GM18951 (cell line): ENCODE measurements at regions not wholly inside any gene's neighbourhood (a gene's known extent, or its start where the extent isn't known, plus 50 kb on each side); places are given as distances from the start of the nearest gene placed in this dataset.
"Not testable (repeated sequence)": the region's sequence is repeated elsewhere in the genome, so short reads cannot be mapped to it uniquely, and the experiment has no call there.

Source experiments
- POLR2A ChIP-seq: IDR thresholded peaks from 4 replicates; pipeline ENCODE4 v1.6.1; 2011; ENCODE audit warnings: mild to moderate bottlenecking; ENCODE audit not compliant: insufficient read length, insufficient read depth; ENCODE audit errors: extremely low read depth
- in situ Hi-C: fragments of 300-500 bp; cut with MboI; formaldehyde crosslinking; loops from one replicate; pipeline ENCODE4 v1.12.0; 2022; ENCODE audit warnings: low sequenced_read_pairs, mixed read lengths, inconsistent platforms; ENCODE audit not compliant: unreplicated experiment

DNA sequence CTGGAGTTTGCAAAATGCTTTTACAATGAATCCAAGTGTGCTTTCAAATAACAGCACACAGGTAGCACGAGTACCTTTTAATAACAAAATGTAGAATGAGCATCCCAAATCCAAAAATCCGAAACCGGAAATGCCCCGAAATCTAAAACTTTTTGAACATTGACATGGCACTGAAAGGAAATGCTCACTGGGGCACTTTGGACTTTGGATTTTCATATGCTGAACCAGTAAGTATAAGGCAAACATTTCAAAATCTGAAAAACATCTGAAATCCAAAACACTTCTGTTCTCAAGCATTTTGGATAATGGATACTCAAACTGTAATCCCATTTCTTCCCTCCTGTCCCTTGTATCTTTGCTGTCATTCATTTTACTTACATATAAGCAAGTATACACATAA lies 50.1 kb downstream of the GCNT4 start:
- in situ Hi-C loops, result no loop called here
- no peak for TF ChIP-seq POLR2A

DNA sequence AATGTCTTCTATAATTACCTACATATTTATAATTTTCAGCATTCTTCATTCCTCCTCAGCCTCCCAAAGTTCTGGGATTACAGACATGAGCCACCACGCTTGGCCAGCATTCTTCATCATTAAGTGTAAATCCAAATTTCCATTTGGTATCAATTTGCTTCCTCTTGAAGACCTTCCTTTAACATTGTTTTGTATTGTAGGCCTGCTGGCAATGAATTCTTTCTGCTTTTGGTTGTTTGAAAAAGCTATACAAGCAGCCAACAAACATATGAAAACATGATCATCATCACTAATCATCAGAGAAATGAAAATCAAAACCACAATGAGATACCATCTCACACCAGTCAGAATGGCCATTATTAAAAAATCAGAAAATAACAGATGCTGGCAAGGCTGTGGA lies 56.4 kb downstream of the GCNT4 start:
- no peak for TF ChIP-seq POLR2A
- in situ Hi-C loops, result no loop called here

DNA sequence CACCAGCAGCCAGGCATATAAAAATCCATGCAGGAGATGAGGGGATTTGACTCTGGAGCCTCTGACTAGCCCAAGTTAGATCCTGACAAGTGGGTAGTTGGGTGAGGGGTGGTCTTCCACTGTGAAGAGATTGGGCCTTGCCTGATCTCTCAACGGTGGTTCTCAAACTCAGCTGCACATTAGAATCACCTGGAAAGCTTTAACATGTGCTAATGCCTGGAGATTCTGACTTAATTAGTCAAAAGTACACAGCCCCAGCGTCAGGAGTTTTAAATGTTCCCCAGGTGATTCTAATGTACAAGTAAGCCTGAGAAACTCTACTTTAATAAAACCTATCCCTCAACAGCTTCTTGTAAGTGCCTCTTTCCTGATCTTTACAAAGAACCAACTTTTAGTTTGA lies 57.5 kb downstream of the GCNT4 start:
- in situ Hi-C loops, result no loop called here

DNA sequence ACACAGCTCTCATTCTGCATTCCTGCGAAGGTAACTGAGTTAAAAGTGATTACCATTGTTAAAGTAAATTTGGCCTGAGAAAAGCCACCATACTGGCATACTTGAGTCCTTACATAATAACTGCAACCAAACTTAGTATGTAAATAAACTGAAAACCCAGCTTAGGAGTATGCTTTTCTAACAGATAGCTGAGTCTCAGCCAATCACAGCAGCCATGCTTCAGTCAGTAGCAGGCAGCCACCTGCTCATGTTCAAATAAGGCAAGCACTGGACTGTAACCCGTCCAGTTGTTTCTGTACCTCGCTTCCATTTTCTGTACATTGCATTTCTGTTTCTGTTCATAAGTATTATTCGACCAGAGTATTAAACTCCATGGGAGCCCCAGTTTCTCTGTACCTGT lies 58.6 kb downstream of the GCNT4 start:
- no peak for TF ChIP-seq POLR2A
- in situ Hi-C loops, result no loop called here

More for the DNA sequence above, 57.5 kb downstream of the GCNT4 start:
- no peak for TF ChIP-seq POLR2A

DNA sequence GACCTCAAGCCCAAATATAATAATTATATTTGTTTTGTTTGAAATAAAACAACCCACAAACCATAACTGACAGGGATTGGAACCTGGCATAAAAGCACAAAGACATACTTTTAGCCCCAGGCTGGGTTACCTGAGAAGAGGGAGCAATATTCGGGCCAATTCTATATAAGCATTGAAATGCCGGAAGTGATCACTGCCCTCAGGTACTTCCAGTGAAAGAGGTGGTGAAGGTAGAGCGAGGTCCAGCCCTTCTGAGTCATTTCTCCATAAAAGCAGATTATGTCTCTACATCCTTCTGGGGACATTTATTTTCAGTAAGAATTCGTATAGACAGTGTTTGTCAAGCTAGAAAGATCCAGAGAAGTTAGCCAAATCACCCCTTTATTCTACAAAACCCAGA lies 59.6 kb downstream of the GCNT4 start:
- no peak for TF ChIP-seq POLR2A
- in situ Hi-C loops, result no loop called here

DNA sequence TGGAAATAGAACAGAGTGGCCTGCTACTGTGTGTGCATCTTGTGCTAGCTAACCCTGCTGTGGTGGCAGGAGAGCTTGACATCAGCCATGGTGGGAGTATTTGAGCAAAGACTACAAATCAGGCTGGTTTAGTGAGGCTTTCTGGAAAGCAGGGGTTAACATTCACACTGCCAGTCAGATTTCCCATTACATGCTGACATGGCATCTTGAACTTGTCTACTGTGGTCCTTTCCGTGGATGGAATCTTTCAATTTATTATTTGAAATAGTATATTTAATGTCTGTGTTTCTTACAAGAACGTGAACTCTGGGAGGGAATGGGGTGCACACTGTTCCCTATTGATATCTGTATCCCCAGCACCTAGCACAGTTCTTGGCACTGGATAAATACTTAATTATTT lies 60.8 kb downstream of the GCNT4 start:
- TF ChIP-seq POLR2A, result no peak
- in situ Hi-C loops, result no loop called here

DNA sequence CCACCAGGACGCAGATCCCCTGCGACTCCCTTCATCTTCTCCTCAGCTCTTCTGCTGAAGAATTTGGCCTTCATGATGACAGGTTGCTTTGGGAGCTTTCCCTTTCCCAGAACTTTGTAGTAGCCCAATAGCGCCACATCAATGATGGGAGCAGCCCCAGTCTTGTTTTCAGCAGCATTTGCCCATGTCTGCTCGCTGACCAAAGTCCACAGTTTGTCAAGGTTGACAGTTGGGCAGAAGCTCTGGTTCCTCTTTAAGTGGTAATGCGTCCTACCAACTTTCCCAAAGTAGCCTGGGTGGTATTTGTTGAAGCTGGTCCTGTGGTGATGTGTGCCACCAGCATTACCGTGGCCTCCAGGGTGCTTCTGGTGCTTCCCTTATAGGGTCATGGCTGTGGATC lies 62.2 kb downstream of the GCNT4 start:
- TF ChIP-seq POLR2A, result no peak
- in situ Hi-C loops, result no loop called here

DNA sequence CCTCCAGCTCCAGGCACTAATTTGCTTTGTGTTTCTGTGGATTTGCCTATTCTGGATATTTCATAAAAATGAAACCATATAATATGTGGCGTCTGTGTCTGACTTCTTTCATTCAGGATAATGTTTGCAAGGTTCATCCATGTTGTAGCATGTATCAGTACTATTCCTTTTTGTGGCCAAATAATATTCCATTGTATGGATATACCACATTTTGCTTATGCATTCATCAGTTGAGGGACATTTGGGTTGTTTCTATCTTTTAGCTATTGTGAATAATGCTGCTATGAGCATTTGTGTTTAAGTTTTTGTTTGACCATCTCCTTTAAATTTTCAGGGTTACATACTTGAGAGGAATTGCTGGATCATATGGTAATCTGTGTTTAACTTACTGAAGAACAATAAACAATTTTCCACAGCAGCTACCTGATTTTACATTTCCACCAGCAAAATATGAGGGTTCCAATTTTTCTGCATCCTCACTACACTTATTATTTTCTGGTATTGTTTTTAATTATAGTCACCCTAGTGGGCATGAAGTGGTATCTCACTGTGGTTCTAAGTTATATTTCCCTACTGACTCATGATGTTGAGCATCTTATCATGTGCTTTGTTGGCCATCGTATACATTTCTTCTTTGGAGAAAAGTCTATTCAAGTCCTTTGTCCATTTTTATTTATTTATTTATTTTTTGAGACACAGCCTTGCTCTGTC lies 63.9 kb downstream of the GCNT4 start:
- TF ChIP-seq POLR2A, result no peak

DNA sequence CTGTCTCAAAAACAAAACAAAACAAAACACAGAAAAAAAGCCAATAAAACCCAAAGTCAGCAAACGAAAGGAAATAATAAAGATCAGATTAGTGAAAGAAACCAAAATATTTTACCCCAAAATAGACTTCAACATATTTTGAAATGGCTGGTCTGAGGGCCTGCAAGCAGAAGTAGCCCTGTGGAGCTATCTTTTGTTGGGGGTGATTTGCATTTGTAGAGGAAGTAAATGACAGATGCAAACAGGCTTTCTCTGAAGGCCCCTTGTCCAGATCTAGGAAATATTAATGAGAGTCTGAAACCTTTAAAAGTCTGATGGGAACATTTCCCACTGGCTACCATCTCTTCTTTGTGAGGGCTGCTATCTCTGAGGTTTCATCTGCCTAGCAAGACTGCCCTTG lies 74.0 kb downstream of the GCNT4 start:
- in situ Hi-C loops, result no loop called here

More for the DNA sequence above, 63.9 kb downstream of the GCNT4 start:
- in situ Hi-C loops, result no loop called here

GRCh38 chr5:74977471-74977870 lies 74.9 kb downstream of the GCNT4 start:
- in situ Hi-C loops, result no loop called here
- TF ChIP-seq POLR2A, result no peak

More for the DNA sequence above, 74.0 kb downstream of the GCNT4 start:
- no peak for TF ChIP-seq POLR2A

DNA sequence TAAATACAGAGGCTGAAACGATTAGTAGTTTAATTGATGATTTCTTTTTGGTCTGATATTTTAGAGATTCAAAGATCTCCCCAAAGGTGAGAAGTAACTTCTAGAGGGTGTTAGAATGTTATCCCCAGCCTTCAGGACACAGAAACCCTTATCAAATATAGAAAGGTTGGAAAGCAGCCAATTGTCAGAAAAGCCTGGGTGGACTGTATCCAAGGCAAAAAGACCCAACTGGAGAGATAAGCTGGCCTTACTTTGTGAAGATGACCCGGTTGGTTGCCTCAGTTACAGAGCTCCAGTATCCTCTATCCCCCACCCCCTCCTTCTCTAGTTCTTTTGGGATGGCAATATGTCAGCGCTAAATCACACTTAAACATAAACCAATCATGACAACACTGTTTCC lies 75.7 kb downstream of the GCNT4 start:
- TF ChIP-seq POLR2A, result no peak
- in situ Hi-C loops, result no loop called here

DNA sequence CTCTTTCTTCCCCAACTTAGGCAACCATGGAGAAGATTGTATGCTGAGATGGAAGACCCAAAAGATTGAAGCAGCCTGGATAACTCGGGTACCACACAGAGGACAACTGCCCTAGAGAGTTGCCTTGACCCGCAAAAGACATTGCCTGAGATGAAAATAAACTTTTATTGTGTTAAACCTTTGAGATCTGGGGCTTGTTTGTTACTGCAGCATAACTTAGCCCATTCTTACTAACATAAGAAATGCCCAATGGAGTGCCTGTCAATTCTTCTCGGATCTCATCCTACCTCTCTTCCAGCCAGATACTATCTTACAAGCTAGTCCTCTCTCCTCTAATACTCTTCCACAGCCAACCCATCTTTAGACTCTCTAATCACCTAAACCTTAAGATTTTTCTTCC lies 76.8 kb downstream of the GCNT4 start:
- TF ChIP-seq POLR2A, result no peak
- in situ Hi-C loops, result no loop called here

DNA sequence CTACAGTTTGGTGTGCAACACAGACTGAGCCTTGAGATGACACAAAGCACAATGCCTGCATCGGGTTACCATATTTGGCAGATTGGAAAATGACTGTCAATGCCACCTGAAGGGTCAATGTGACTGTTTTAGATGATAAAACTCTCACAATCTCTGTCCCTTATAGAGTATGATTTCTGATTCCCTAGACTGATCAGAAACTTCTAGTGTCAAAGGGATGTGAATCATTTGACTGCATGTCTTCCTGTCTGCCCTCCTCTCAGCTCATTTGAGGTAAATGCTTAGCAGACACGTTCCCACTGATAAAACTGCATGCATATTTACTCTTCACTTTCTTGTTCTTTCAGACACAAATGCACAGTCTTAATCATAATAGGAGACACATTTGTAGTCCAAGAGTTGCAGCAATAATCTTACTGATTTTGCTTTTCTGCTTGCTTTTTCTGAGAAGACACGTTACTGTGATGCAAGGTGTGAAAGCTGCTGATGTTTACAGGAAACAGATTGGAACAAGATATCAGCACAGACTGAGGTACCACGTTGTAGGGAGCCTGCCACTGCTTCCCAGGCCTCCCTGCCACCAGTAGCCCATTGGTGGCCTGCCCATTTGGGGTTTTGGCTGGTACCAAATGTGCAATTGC lies 77.8 kb downstream of the GCNT4 start:
- no peak for TF ChIP-seq POLR2A
- in situ Hi-C loops, result no loop called here

- TF ChIP-seq POLR2A, result no peak
- in situ Hi-C loops, result no loop called here
These were observed 78.7 kb downstream of the GCNT4 start for GRCh38 chr5:74973694-74974093.

DNA sequence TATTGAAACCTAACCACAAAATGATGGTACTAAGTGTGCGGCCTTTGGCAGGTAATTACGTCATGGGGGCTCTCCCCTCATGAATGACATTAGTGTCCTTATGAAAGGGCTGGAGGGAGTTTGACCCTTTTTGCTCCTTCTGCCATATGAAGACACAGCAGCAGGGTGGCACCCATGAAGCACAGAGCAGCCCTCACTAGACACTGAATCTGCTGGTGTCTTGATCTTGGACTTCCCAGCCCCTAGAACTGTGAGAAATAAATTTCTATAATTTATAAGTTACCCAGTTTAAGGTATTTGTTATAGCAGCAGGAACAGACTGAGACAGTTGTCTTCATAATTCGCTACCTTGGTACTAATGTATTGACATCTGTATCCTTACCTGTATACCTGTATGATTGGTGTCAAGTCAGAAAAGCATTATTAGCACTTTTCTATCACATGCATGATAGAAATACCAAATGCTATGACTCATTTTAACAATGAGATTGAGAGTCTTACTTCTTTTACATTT lies 80.4 kb downstream of the GCNT4 start:
- in situ Hi-C loops, result no loop called here
- no peak for TF ChIP-seq POLR2A

- in situ Hi-C loops, result not testable (repeated sequence)
These were observed 81.5 kb downstream of the GCNT4 start for GRCh38 chr5:74970891-74971290.
